ENCODE measurements at regions not wholly inside any gene's neighbourhood (a gene's known extent, or its start where the extent isn't known, plus 50 kb on each side); places are given as distances from the start of the nearest gene placed in this dataset.

GRCh38 chr16:85276258-85276657 is 164.0 kb upstream of the CIBAR2 start:
- Histone ChIP-seq H3K9ac (ENCODE audit: low read depth, low read length) (no peak overlapping the region), H3K27me3 (ENCODE audit: insufficient read depth, low read length) (no peaks in the 10 kb centered on the region), H3K4me1 (ENCODE audit: insufficient read depth, low read length) (peaks cover 6% of the 10 kb centered on the region; the same call in 1 of the 2 replicates), H3K9me3 (ENCODE audit: insufficient read depth, low read depth, low read length) (no peaks in the 10 kb centered on the region), H3K4me3 (ENCODE audit: low read length) (no peak overlapping the region), H3K27ac (ENCODE audit: low read depth, low read length) (no peak overlapping the region), H3K36me3 (ENCODE audit: insufficient read depth, low read length) (no peaks in the 10 kb centered on the region)
- WGBS, result 91% methylated on average over 12 of the region's 12 CpGs

- Histone ChIP-seq H3K4me1 (ENCODE audit: insufficient read depth, low read length) (peaks cover 6% of the 10 kb centered on the region; the same call in 1 of the 2 replicates), H3K27ac (ENCODE audit: low read depth, low read length) (no peak overlapping the region), H3K4me3 (ENCODE audit: low read length) (no peak overlapping the region), H3K27me3 (ENCODE audit: insufficient read depth, low read length) (no peaks in the 10 kb centered on the region), H3K9ac (ENCODE audit: low read depth, low read length) (no peak overlapping the region), H3K9me3 (ENCODE audit: insufficient read depth, low read depth, low read length) (no peaks in the 10 kb centered on the region), H3K36me3 (ENCODE audit: insufficient read depth, low read length) (no peaks in the 10 kb centered on the region)
- 74% methylated on average over 10 of the region's 10 CpGs for WGBS
Measured at GRCh38 chr16:85276721-85277120, 164.4 kb upstream of the CIBAR2 start.

- H3K27ac ChIP-seq (ENCODE audit: low read depth, low read length), result no peak overlapping the region
- 88% methylated on average over 11 of the region's 11 CpGs for WGBS
Measured at GRCh38 chr16:85278839-85279238, 166.6 kb upstream of the CIBAR2 start.

GRCh38 chr16:85279402-85279801 is 167.1 kb upstream of the CIBAR2 start:
- no peaks in the 10 kb centered on the region for H3K36me3 ChIP-seq (ENCODE audit: insufficient read depth, low read length)
- no peaks in the 10 kb centered on the region for H3K9me3 ChIP-seq (ENCODE audit: insufficient read depth, low read depth, low read length)
- H3K9ac ChIP-seq (ENCODE audit: low read depth, low read length), result no peak overlapping the region
- H3K4me3 ChIP-seq (ENCODE audit: low read length), result no peak overlapping the region
- no peaks in the 10 kb centered on the region for H3K27me3 ChIP-seq (ENCODE audit: insufficient read depth, low read length)
- 81% methylated on average over 4 of the region's 4 CpGs for WGBS
- H3K27ac ChIP-seq (ENCODE audit: low read depth, low read length), result no peak overlapping the region
- H3K4me1 ChIP-seq (ENCODE audit: insufficient read depth, low read length), result peaks cover 6% of the 10 kb centered on the region; the same call in 1 of the 2 replicates

More at GRCh38 chr16:85278839-85279238, 166.6 kb upstream of the CIBAR2 start:
- H3K9me3 ChIP-seq (ENCODE audit: insufficient read depth, low read depth, low read length), result no peaks in the 10 kb centered on the region
- no peak overlapping the region for H3K9ac ChIP-seq (ENCODE audit: low read depth, low read length)
- no peak overlapping the region for H3K4me3 ChIP-seq (ENCODE audit: low read length)
- no peaks in the 10 kb centered on the region for H3K36me3 ChIP-seq (ENCODE audit: insufficient read depth, low read length)
- H3K4me1 ChIP-seq (ENCODE audit: insufficient read depth, low read length), result peaks cover 6% of the 10 kb centered on the region; the same call in 1 of the 2 replicates
- H3K27me3 ChIP-seq (ENCODE audit: insufficient read depth, low read length), result no peaks in the 10 kb centered on the region

GRCh38 chr16:85279825-85280545 is 167.7 kb upstream of the CIBAR2 start:
- Histone ChIP-seq H3K4me1 (ENCODE audit: insufficient read depth, low read length) (peaks cover 6% of the 10 kb centered on the region; the same call in 1 of the 2 replicates), H3K9ac (ENCODE audit: low read depth, low read length) (no peak overlapping the region)
- 92% methylated on average over 21 of the region's 21 CpGs for WGBS

GRCh38 chr16:85281181-85281580 is 168.9 kb upstream of the CIBAR2 start:
- peaks cover 6% of the 10 kb centered on the region; the same call in 1 of the 2 replicates for H3K4me1 ChIP-seq (ENCODE audit: insufficient read depth, low read length)
- no peaks in the 10 kb centered on the region for H3K9me3 ChIP-seq (ENCODE audit: insufficient read depth, low read depth, low read length)
- H3K27ac ChIP-seq (ENCODE audit: low read depth, low read length), result no peak overlapping the region
- H3K9ac ChIP-seq (ENCODE audit: low read depth, low read length), result no peak overlapping the region
- no peaks in the 10 kb centered on the region for H3K27me3 ChIP-seq (ENCODE audit: insufficient read depth, low read length)
- H3K36me3 ChIP-seq (ENCODE audit: insufficient read depth, low read length), result no peaks in the 10 kb centered on the region
- no peak overlapping the region for H3K4me3 ChIP-seq (ENCODE audit: low read length)
- 86% methylated on average over 9 of the region's 9 CpGs for WGBS

More at GRCh38 chr16:85279825-85280545, 167.7 kb upstream of the CIBAR2 start:
- no peak overlapping the region for H3K4me3 ChIP-seq (ENCODE audit: low read length)
- H3K27ac ChIP-seq (ENCODE audit: low read depth, low read length), result no peak overlapping the region
- no peaks in the 10 kb centered on the region for H3K36me3 ChIP-seq (ENCODE audit: insufficient read depth, low read length)
- H3K27me3 ChIP-seq (ENCODE audit: insufficient read depth, low read length), result no peaks in the 10 kb centered on the region
- no peaks in the 10 kb centered on the region for H3K9me3 ChIP-seq (ENCODE audit: insufficient read depth, low read depth, low read length)

- H3K9me3 ChIP-seq (ENCODE audit: insufficient read depth, low read depth, low read length), result no peaks in the 10 kb centered on the region
- no peaks in the 10 kb centered on the region for H3K36me3 ChIP-seq (ENCODE audit: insufficient read depth, low read length)
- H3K27ac ChIP-seq (ENCODE audit: low read depth, low read length), result no peak overlapping the region
- H3K4me1 ChIP-seq (ENCODE audit: insufficient read depth, low read length), result no peaks in the 10 kb centered on the region; the same call in 1 of the 2 replicates
- WGBS, result 92% methylated on average over 8 of the region's 8 CpGs
- no peaks in the 10 kb centered on the region for H3K27me3 ChIP-seq (ENCODE audit: insufficient read depth, low read length)
- no peak overlapping the region for H3K4me3 ChIP-seq (ENCODE audit: low read length)
- no peak overlapping the region for H3K9ac ChIP-seq (ENCODE audit: low read depth, low read length)
Measured at GRCh38 chr16:85282842-85283241, 170.6 kb upstream of the CIBAR2 start.

GRCh38 chr16:85283305-85284050 is 171.2 kb upstream of the CIBAR2 start:
- 96% methylated on average over 22 of the region's 22 CpGs for WGBS
- H3K27me3 ChIP-seq (ENCODE audit: insufficient read depth, low read length), result no peaks in the 10 kb centered on the region
- no peaks in the 10 kb centered on the region for H3K36me3 ChIP-seq (ENCODE audit: insufficient read depth, low read length)
- H3K9ac ChIP-seq (ENCODE audit: low read depth, low read length), result no peak overlapping the region
- H3K27ac ChIP-seq (ENCODE audit: low read depth, low read length), result no peak overlapping the region
- no peak overlapping the region for H3K4me3 ChIP-seq (ENCODE audit: low read length)
- H3K9me3 ChIP-seq (ENCODE audit: insufficient read depth, low read depth, low read length), result no peaks in the 10 kb centered on the region
- H3K4me1 ChIP-seq (ENCODE audit: insufficient read depth, low read length), result no peaks in the 10 kb centered on the region; the same call in 1 of the 2 replicates

GRCh38 chr16:85284141-85284817 is 172.0 kb upstream of the CIBAR2 start:
- WGBS, result 80% methylated on average over 38 of the region's 38 CpGs
- Histone ChIP-seq H3K9ac (ENCODE audit: low read depth, low read length) (no peak overlapping the region), H3K27me3 (ENCODE audit: insufficient read depth, low read length) (no peaks in the 10 kb centered on the region), H3K9me3 (ENCODE audit: insufficient read depth, low read depth, low read length) (no peaks in the 10 kb centered on the region), H3K36me3 (ENCODE audit: insufficient read depth, low read length) (no peaks in the 10 kb centered on the region), H3K4me3 (ENCODE audit: low read length) (no peak overlapping the region), H3K27ac (ENCODE audit: low read depth, low read length) (no peak overlapping the region), H3K4me1 (ENCODE audit: insufficient read depth, low read length) (no peaks in the 10 kb centered on the region; the same call in 1 of the 2 replicates)

GRCh38 chr16:85285681-85286065 is 173.4 kb upstream of the CIBAR2 start:
- H3K27ac ChIP-seq (ENCODE audit: low read depth, low read length), result no peak overlapping the region
- WGBS, result 92% methylated on average over 7 of the region's 7 CpGs
- no peak overlapping the region for H3K4me3 ChIP-seq (ENCODE audit: low read length)

More at GRCh38 chr16:85285681-85286065, 173.4 kb upstream of the CIBAR2 start:
- no peaks in the 10 kb centered on the region for H3K36me3 ChIP-seq (ENCODE audit: insufficient read depth, low read length)
- H3K9ac ChIP-seq (ENCODE audit: low read depth, low read length), result no peak overlapping the region
- H3K4me1 ChIP-seq (ENCODE audit: insufficient read depth, low read length), result no peaks in the 10 kb centered on the region; the same call in 1 of the 2 replicates
- H3K27me3 ChIP-seq (ENCODE audit: insufficient read depth, low read length), result no peaks in the 10 kb centered on the region
- H3K9me3 ChIP-seq (ENCODE audit: insufficient read depth, low read depth, low read length), result no peaks in the 10 kb centered on the region
